Memory B cell (primary cell): ENCODE measurements at regions not wholly inside any gene's neighbourhood (a gene's known extent, or its start where the extent isn't known, plus 50 kb on each side); places are given as distances from the start of the nearest gene placed in this dataset.
"Not testable (repeated sequence)": the region's sequence is repeated elsewhere in the genome, so short reads cannot be mapped to it uniquely, and the experiment has no call there.

Experiments
- ATAC-seq: fragments of 150-1000 bp; cut with Tn5 transposase; 2 replicates; pipeline ENCODE4 v1.10.0; 2021; ENCODE audit warnings: low read depth, mild to moderate bottlenecking, moderate library complexity
- DNase-seq, 2 donors: peaks; one replicate each; pipeline ENCODE4 v3.0.0; 2022; ENCODE audit warnings: low spot score in 2 of 2
- H3K27ac Mint-ChIP-seq: one replicate; pipeline ENCODE4 v1.8.0; 2022; ENCODE audit warnings: mild to moderate bottlenecking, moderate library complexity, mixed read lengths
- H3K27me3 Mint-ChIP-seq: one replicate; pipeline ENCODE4 v1.8.0; 2022; ENCODE audit warnings: mixed read lengths
- H3K36me3 Mint-ChIP-seq: one replicate; pipeline ENCODE4 v1.8.0; 2022; ENCODE audit warnings: mild to moderate bottlenecking, mixed read lengths
- H3K4me1 Mint-ChIP-seq: one replicate; pipeline ENCODE4 v1.8.0; 2022; ENCODE audit warnings: mixed read lengths
- H3K4me3 Mint-ChIP-seq: one replicate; pipeline ENCODE4 v1.8.0; 2022; ENCODE audit warnings: mild to moderate bottlenecking, moderate library complexity, mixed read lengths
- H3K9me3 Mint-ChIP-seq: one replicate; pipeline ENCODE4 v1.8.0; 2022; ENCODE audit warnings: mixed read lengths

DNA sequence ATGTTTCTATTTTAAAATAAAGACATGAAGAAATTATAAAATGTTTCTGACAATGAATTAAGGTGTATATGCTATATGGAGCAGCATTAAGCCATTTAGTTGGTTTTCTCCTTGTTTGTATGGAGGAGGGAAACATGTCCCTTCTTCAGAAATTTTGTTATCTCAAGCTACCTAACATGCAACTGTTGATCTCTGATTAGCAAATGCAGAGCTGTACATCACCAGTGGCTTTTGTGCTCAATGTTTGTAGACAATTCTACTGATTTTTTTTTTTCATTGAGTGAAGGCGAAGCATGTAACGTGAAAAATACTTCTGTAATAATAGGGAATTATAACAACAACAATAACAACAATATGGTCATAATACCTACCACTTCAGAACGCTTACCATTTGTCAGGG, 463.7 kb downstream of the PLPP3 start:
- ATAC-seq (no peak), DNase-seq (no peak)
- no peak overlapping the region for H3K4me3 Mint-ChIP-seq
- no peaks in the 10 kb centered on the region for H3K4me1 Mint-ChIP-seq
- H3K36me3 Mint-ChIP-seq: no peaks in the 10 kb centered on the region
- H3K9me3 Mint-ChIP-seq: peaks cover 2% of the 10 kb centered on the region
- peaks cover 6% of the 10 kb centered on the region for H3K27me3 Mint-ChIP-seq
- H3K27ac Mint-ChIP-seq: no peak overlapping the region

DNA sequence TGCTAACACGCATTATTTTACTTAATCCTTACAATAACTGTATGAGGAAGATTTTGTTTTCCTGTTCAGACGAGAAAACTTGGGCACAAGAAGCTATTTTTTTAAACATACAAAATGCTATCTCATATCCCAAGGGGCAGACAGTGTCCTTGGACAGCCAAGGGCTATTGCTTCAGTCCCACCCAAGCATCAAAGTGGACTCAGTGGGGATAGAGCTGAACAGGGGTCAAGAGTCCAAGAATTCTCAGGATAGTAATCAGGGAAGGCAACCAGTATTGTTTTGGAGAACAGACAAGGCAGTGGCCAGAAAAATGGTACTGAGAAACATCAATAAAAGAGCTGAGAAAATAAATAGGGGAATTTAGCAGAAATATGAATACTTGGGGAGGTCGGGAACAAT, 465.7 kb downstream of the PLPP3 start:
- no peak for DNase-seq
- Mint-ChIP-seq H3K9me3 (peaks cover 2% of the 10 kb centered on the region), H3K36me3 (no peaks in the 10 kb centered on the region), H3K27ac (no peak overlapping the region), H3K4me1 (no peaks in the 10 kb centered on the region), H3K27me3 (peaks cover 6% of the 10 kb centered on the region), H3K4me3 (no peak overlapping the region)
- no peak for ATAC-seq

DNA sequence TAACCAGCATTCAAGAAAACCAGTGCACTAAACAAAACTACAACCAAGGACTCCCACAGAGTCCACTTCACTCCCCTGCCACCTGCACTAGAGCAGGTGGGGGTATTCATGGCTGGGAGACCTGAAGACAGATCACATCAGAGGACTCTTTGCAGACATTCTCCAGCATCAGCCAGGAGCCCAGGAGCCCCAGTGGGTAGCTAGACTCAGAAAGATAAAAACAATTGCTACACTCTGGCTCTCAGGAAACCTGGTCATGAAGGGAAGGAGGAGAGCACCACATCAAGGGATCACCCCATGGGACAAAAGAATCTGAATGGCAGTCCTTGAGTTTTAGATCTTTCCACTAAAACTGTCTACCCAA, 472.1 kb downstream of the PLPP3 start:
- ATAC-seq (no peak), DNase-seq (no peak)
- Mint-ChIP-seq H3K4me3 (no peak overlapping the region), H3K27ac (no peak overlapping the region), H3K4me1 (no peaks in the 10 kb centered on the region), H3K9me3 (peaks cover 9% of the 10 kb centered on the region), H3K27me3 (peaks cover 1% of the 10 kb centered on the region), H3K36me3 (peaks cover 4% of the 10 kb centered on the region)

DNA sequence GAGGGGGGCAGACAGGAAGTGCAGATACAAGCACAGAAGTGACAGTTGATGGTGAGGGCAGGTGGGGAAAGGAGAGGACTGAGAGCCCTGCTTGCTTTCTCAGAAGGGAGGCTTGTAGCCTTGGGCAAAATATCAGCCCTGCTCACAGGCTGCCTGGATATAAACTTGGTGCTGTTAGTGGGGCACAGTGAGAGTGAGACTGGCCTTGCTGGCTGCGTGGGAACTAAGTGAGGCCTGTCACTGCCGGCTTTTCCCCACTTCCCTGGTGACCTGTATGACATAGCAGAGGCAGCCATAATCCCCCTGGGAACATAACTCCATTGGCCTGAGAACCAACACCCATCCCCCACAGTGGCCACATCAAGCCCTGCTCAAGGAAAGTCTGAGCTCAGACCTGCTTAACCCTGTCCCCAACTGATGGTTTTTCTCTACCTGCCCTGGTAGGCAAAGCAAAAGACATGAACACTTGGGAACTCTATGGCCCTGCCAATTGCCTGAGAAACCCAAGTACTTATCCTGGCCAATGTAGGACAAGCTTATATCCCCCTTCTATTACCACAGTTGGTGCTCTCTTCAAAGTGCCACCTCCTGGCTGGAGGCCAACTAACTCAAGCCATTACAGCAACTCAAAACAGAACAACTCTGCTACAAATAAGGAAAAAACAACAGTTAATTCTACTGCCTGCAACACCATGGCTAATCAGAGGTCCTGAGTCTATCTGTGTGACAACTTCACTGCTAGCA, 472.7 kb downstream of the PLPP3 start:
- no peak for DNase-seq
- no peak for ATAC-seq
- Mint-ChIP-seq H3K27ac (no peak overlapping the region), H3K4me1 (no peaks in the 10 kb centered on the region), H3K9me3 (peaks cover 9% of the 10 kb centered on the region), H3K4me3 (no peak overlapping the region), H3K27me3 (peaks cover 3% of the 10 kb centered on the region), H3K36me3 (peaks cover 4% of the 10 kb centered on the region)

DNA sequence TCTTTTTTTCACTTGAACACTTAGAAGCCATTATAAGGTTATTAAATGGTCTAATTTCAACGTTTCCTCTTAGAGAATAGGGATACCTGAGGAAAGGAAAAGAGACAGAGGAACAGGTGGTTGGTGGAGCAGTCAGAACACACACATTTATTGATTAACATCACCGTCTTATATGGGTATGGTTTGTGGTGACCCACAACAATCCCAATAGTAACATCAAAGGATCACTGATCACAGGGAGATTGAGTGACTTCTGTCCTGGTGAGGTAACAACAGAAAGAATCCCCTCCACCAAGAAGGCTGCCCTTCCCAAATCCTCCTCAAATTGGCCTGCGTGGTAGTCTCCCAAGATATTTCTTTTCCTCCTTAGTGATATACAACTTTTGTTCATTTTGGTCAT, 474.0 kb downstream of the PLPP3 start:
- Mint-ChIP-seq H3K36me3 (peaks cover 4% of the 10 kb centered on the region), H3K4me3 (no peak overlapping the region), H3K27me3 (peaks cover 3% of the 10 kb centered on the region), H3K4me1 (no peaks in the 10 kb centered on the region), H3K27ac (no peak overlapping the region), H3K9me3 (peaks cover 7% of the 10 kb centered on the region)
- no peak for ATAC-seq
- no peak for DNase-seq

DNA sequence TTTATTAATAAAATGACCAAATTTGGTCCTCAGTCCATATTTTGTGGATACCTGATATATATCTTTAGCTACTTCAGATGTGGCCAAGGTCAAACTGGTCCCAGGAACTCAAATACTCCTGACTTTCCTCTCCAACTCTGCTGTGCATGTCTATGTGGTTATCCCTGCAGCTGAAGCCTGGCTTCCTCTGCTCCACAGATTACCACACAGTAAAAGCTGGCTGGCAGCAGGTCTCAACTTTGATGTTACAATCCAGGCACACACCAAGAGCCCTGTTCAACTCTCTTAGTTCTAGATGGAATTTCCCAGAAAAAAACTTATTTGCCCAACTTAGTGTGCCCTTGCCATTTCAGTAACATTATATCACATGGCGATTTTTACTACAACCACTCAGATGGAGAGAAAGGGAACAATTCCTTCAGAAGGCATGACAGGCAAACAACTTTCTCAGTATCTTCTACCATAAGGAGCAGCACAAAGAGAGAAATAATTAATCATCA, 479.5 kb downstream of the PLPP3 start:
- Mint-ChIP-seq H3K27me3 (peaks cover 5% of the 10 kb centered on the region), H3K36me3 (peaks cover 2% of the 10 kb centered on the region), H3K9me3 (peaks cover 4% of the 10 kb centered on the region)

DNA sequence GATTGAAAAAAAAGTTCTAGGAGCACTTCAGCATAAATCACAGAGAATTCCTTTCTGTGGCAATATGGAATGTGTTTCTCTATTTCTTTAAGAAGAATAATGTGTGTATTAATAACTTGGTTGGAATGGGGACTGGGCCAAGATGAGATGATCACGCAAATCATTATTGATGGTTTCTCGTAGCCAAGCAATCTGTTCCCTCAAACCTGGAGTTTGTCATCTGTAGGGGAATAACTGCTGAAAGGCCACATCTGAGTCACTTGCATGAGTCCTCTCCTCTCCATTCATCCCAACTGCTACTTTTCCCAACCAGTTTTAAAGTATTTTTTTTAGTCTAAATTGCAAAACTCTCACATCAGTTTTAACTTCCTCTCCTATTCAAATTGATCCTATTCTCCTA, 480.4 kb downstream of the PLPP3 start:
- no peak for ATAC-seq
- no peaks in the 10 kb centered on the region for H3K36me3 Mint-ChIP-seq
- no peak overlapping the region for H3K27ac Mint-ChIP-seq
- H3K27me3 Mint-ChIP-seq: peaks cover 3% of the 10 kb centered on the region
- peaks cover under 1% of the 10 kb centered on the region for H3K9me3 Mint-ChIP-seq
- H3K4me1 Mint-ChIP-seq: no peaks in the 10 kb centered on the region
- DNase-seq: no peak
- no peak overlapping the region for H3K4me3 Mint-ChIP-seq

More for the DNA sequence above, 479.5 kb downstream of the PLPP3 start:
- H3K4me1 Mint-ChIP-seq: no peaks in the 10 kb centered on the region
- H3K27ac Mint-ChIP-seq: no peak overlapping the region
- H3K4me3 Mint-ChIP-seq: no peak overlapping the region
- ATAC-seq (no peak), DNase-seq (no peak)

DNA sequence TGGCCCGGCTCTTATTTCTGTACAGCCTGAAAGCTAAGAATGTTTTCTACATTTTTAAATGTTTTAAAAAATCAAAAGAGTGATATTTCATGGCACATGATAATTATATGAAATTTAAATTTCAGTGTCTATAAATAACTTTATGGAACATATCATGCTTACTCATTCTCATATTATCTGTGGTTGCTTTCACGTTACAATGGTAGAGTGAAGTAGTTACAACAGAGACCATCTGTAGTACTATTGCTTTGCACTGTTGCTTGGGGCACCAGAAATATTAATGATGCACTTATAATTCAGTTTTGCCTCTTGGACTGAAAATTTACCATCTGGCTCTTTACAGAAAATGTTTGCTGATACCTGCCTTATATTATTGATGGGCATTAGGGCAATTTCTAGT, 481.6 kb downstream of the PLPP3 start:
- Mint-ChIP-seq H3K4me3 (no peak overlapping the region), H3K27me3 (peaks cover 3% of the 10 kb centered on the region), H3K9me3 (no peaks in the 10 kb centered on the region), H3K4me1 (no peaks in the 10 kb centered on the region), H3K36me3 (no peaks in the 10 kb centered on the region), H3K27ac (no peak overlapping the region)
- ATAC-seq (no peak), DNase-seq (no peak)

DNA sequence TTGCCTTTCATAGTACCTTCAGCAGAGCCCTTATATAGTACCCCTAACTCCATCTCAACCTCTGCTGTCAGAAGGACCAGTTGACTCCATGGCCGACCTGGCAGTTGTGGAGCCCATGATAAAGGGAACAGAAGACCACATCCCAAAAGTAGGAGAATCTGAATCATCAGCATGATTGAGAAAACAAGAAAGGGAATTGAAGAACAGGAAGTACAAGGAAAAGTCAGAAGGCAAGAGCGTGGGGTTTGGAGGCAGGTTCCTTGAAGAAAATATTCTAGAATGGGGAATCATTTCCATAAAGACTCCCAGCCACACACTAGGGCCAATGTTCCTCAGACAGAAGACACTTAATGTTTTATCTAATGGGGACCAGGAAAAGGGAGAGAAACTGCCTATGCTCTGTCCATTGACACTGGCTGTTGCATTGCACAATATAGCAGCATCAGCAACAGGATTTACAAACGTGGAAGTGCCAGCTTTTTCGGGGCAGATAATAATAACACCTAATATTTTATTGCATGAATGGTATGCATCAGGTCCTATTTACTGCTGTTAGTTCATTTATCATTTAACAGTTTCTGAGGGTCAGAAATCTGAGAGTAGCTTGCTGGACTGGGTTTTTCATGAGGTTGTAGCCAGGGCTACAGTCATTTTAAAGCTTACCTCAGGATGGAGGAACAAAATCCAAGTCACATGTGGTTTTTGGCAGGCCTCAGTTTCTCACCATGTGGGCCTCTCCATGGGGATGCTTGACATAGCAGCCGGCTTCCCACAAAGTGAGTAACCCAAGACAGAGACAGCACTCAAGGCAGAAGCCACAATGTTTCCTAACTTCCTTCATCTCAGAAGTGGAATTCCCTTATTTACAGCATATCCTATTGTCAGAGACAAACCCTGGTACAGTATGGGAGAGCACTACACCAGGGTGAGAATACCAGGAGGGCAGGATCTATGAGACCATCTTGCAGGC, 483.4 kb downstream of the PLPP3 start:
- H3K27me3 Mint-ChIP-seq: peaks cover 2% of the 10 kb centered on the region
- ATAC-seq: no peak
- no peak overlapping the region for H3K4me3 Mint-ChIP-seq
- H3K4me1 Mint-ChIP-seq: no peaks in the 10 kb centered on the region
- H3K27ac Mint-ChIP-seq: no peak overlapping the region
- no peak for DNase-seq
- H3K9me3 Mint-ChIP-seq: no peaks in the 10 kb centered on the region
- H3K36me3 Mint-ChIP-seq: no peaks in the 10 kb centered on the region

DNA sequence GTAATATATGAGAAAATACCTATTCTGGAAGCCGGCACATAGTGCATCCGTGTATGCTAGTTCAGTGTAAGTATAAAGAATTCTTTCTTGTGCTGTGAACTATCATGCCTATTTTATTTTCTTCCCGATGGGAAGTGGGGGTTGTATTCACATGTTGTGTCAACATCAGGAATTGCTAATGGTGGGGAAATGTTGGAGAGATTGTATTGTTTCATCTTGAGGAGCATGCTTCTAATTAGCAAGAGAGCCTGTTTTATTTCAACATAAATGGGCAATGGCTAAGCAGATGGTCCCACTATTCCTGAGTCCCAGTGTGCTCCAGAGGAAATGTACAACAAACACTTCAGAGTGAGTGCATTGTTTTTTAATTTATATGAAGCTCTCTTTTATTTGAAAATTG, 485.2 kb downstream of the PLPP3 start:
- H3K27ac Mint-ChIP-seq: no peak overlapping the region
- peaks cover 2% of the 10 kb centered on the region for H3K27me3 Mint-ChIP-seq
- no peaks in the 10 kb centered on the region for H3K9me3 Mint-ChIP-seq
- H3K4me3 Mint-ChIP-seq: no peak overlapping the region
- H3K36me3 Mint-ChIP-seq: no peaks in the 10 kb centered on the region
- no peak for ATAC-seq
- no peak for DNase-seq
- H3K4me1 Mint-ChIP-seq: no peaks in the 10 kb centered on the region

DNA sequence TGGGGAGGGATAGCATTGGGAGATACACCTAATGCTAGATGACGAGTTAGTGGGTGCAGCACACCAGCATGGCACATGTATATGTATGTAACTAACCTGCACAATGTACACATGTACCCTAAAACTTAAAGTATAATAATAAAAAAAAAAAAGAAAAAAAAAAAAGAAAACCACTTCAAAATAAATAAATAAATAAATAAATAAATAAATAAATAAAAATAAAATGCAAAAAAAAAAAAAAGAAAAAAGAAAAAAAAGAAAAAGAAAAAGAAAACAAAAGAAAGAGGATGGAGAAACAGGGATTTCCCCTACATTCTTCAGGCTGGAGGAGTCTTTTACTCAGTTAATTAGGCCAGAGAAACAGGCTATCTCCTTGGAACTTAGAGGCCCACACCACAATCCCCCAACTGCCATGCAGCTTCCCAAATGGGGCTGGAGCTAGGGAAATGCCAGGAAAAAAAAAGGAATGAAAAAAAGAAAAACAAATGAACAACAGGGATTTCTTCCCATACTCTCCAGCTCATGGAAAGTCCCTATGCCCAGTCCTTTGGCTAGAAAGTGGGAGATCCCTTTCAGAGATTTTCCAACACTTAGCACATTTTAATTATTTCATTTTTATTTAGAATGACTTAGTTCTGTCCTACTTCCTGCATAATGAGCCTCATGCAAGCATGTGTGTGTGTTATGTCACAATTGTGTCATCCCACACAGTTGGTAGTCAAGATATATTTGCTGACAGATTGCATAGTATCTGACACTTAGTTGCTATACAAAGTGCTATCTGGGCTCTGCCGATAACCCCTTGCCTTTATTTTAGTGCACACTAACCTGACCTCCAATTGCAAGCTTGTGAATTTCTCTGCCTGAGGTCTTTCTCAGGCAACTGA, 486.4 kb downstream of the PLPP3 start:
- ATAC-seq (no peak), DNase-seq (no peak)
- Mint-ChIP-seq H3K27ac (no peak overlapping the region), H3K36me3 (no peaks in the 10 kb centered on the region), H3K27me3 (peaks cover 2% of the 10 kb centered on the region), H3K4me1 (no peaks in the 10 kb centered on the region), H3K9me3 (peaks cover 1% of the 10 kb centered on the region), H3K4me3 (no peak overlapping the region)

DNA sequence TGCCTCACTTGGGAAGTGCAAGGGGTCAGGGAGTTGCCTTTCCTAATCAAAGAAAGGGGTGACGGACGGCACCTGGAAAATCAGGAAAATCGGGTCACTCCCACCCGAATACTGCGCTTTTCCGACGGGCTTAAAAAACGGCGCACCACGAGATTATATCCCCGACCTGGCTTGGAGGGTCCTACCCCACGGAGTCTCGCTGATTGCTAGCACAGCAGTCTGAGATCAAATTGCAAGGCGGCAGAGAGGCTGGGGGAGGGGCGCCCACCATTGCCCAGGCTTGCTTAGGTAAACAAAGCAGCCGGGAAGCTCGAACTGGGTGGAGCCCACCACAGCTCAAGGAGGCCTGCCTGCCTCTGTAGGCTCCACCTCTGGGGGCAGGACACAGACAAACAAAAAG, 489.5 kb downstream of the PLPP3 start:
- H3K4me1 Mint-ChIP-seq, H3K27me3 Mint-ChIP-seq, H3K27ac Mint-ChIP-seq, H3K36me3 Mint-ChIP-seq, H3K4me3 Mint-ChIP-seq, DNase-seq, H3K9me3 Mint-ChIP-seq, ATAC-seq: not testable (repeated sequence)

DNA sequence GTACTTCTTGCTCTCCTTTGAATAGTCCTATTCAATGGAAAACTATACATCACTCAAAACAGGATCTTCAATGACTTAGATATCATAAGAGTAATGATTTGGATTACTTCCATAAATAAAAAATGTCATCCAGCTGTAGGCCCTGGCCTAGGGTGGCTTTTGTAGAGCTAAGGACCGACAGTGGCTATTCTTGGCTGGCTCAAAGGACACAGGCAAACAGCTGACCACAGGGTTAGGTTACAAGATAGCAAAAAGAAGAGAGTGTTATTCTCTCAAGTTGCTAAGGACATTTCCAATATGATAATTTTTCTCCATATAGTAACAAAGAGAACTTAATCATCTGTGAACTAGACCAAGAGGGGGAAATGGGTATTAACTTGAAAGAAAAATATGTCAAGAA, 495.1 kb downstream of the PLPP3 start:
- Mint-ChIP-seq H3K9me3 (peaks cover 6% of the 10 kb centered on the region), H3K4me1 (no peaks in the 10 kb centered on the region), H3K36me3 (no peaks in the 10 kb centered on the region), H3K27me3 (peaks cover 5% of the 10 kb centered on the region), H3K4me3 (no peak overlapping the region), H3K27ac (no peak overlapping the region)
- ATAC-seq (no peak), DNase-seq (no peak)

DNA sequence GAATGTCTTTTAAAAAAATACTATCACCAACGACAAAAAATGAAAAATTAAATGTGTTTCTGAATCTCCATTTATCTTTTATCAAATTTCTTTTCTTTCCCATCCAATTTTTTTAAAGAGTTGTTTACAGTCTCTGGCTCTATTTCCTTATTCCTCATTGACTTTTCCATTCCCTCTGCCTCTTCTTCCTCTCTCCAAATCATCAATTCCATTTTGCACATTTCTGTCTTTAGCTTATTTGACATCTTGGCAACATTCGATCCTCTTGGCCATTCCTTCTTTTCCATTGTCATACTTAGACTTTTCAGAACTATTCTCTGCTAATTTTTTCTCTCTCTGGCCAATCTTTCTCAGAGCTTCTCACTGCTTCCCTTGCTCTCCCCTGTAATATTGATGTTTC, 497.6 kb downstream of the PLPP3 start:
- H3K27me3 Mint-ChIP-seq: peaks cover 2% of the 10 kb centered on the region
- ATAC-seq (no peak), DNase-seq (no peak)
- no peak overlapping the region for H3K4me3 Mint-ChIP-seq
- H3K9me3 Mint-ChIP-seq: no peaks in the 10 kb centered on the region
- H3K4me1 Mint-ChIP-seq: no peaks in the 10 kb centered on the region
- no peaks in the 10 kb centered on the region for H3K36me3 Mint-ChIP-seq
- no peak overlapping the region for H3K27ac Mint-ChIP-seq
